ENCODE measurements at regions not wholly inside any gene's neighbourhood (a gene's known extent, or its start where the extent isn't known, plus 50 kb on each side); places are given as distances from the start of the nearest gene placed in this dataset.
"Not testable (repeated sequence)": the region's sequence is repeated elsewhere in the genome, so short reads cannot be mapped to it uniquely, and the experiment has no call there.

DNA sequence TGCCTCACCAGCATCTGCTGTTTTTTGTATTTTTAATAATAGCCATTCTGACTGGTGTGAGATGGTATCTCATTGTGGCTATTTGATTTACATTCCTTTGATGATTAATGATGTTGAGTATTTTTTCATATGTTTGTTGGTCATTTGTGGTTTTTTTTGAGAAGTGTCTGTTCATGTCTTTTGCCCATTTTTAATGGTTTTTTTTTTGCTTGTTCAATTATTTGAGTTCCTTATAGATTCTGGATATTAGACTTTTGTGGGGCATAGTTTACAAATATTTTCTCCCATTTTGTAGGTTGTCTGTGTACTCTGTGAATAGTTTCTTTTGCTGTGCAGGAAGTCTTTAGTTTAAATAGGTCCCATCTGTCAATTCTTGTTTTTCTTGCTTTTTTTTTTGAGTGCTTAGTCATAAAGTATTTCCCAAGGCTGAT, 148.1 kb downstream of the NPR3 start:
- Mint-ChIP-seq H3K4me3 (ENCODE audit: unreplicated experiment) (no peak overlapping the region), H3K27ac (ENCODE audit: unreplicated experiment) (no peak overlapping the region), H3K36me3 (ENCODE audit: unreplicated experiment) (peaks cover 7% of the 10 kb centered on the region), H3K27me3 (ENCODE audit: unreplicated experiment) (peaks cover 3% of the 10 kb centered on the region), H3K9me3 (ENCODE audit: unreplicated experiment) (no peaks in the 10 kb centered on the region), H3K4me1 (ENCODE audit: low read depth, unreplicated experiment) (no peaks in the 10 kb centered on the region)
- TF ChIP-seq CTCF (IDR thresholded peaks at IDR 0.05; ENCODE audit: partially characterized antibody, unreplicated experiment) = no peak
- DNase-seq = no peak

- Mint-ChIP-seq H3K9me3 (ENCODE audit: unreplicated experiment) (no peaks in the 10 kb centered on the region), H3K4me3 (ENCODE audit: unreplicated experiment) (no peak overlapping the region), H3K27ac (ENCODE audit: unreplicated experiment) (no peak overlapping the region), H3K4me1 (ENCODE audit: low read depth, unreplicated experiment) (no peaks in the 10 kb centered on the region), H3K36me3 (ENCODE audit: unreplicated experiment) (no peaks in the 10 kb centered on the region), H3K27me3 (ENCODE audit: unreplicated experiment) (no peaks in the 10 kb centered on the region)
- no peak for TF ChIP-seq CTCF (IDR thresholded peaks at IDR 0.05; ENCODE audit: partially characterized antibody, unreplicated experiment)
- DNase-seq = no peak
Measured at GRCh38 chr5:32865475-32865874, 154.4 kb downstream of the NPR3 start.

GRCh38 chr5:32866138-32866537, 155.0 kb downstream of the NPR3 start:
- H3K36me3 Mint-ChIP-seq (ENCODE audit: unreplicated experiment) = no peaks in the 10 kb centered on the region
- no peak overlapping the region for H3K27ac Mint-ChIP-seq (ENCODE audit: unreplicated experiment)
- H3K4me1 Mint-ChIP-seq (ENCODE audit: low read depth, unreplicated experiment) = no peaks in the 10 kb centered on the region
- DNase-seq = no peak
- H3K4me3 Mint-ChIP-seq (ENCODE audit: unreplicated experiment) = no peak overlapping the region
- no peaks in the 10 kb centered on the region for H3K27me3 Mint-ChIP-seq (ENCODE audit: unreplicated experiment)
- no peak for TF ChIP-seq CTCF (IDR thresholded peaks at IDR 0.05; ENCODE audit: partially characterized antibody, unreplicated experiment)
- no peaks in the 10 kb centered on the region for H3K9me3 Mint-ChIP-seq (ENCODE audit: unreplicated experiment)

DNA sequence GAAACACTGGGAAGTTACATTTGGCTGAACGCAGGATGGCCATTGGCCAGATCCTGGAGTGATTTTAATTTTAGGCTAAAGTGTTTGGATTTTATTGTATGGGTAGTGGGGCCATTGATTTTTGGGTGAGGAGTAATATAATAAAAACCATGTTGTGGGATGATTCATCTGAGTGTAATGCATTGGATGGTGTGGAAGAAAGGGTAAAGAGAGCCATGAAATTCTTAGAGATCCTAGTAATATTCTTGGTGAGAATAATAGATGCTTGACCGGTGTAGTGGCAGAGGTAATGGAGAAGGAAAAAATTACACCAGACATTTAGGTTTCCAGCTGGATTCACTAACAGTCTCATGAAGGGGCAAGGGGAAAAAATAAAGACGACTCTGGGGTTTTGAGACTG, 158.1 kb downstream of the NPR3 start:
- no peak for DNase-seq
- TF ChIP-seq CTCF (IDR thresholded peaks at IDR 0.05; ENCODE audit: partially characterized antibody, unreplicated experiment) = no peak
- Mint-ChIP-seq H3K4me1 (ENCODE audit: low read depth, unreplicated experiment) (no peaks in the 10 kb centered on the region), H3K27ac (ENCODE audit: unreplicated experiment) (no peak overlapping the region), H3K27me3 (ENCODE audit: unreplicated experiment) (no peaks in the 10 kb centered on the region), H3K9me3 (ENCODE audit: unreplicated experiment) (no peaks in the 10 kb centered on the region), H3K36me3 (ENCODE audit: unreplicated experiment) (no peaks in the 10 kb centered on the region), H3K4me3 (ENCODE audit: unreplicated experiment) (no peak overlapping the region)

DNA sequence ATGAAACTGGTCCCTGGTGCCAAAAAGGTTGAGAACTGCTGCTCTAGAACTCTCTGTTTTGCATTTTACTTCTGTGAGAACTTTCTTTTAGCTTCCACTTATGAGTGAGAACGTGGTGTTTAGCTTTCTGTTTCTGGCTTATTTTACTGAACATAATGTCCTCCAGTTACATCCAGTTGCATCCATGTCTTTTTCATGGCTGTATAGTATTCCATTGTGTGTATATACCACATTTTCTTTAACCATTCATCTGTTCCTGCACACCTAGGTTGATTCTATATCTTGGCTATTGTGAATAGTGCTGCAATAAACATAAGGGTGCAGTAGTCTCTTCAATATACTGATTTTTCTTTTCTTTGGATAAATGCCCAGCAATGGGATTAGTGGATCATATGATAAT, 165.7 kb downstream of the NPR3 start:
- Mint-ChIP-seq H3K36me3 (ENCODE audit: unreplicated experiment) (no peaks in the 10 kb centered on the region), H3K4me1 (ENCODE audit: low read depth, unreplicated experiment) (no peaks in the 10 kb centered on the region), H3K9me3 (ENCODE audit: unreplicated experiment) (no peaks in the 10 kb centered on the region), H3K27ac (ENCODE audit: unreplicated experiment) (no peak overlapping the region), H3K27me3 (ENCODE audit: unreplicated experiment) (no peaks in the 10 kb centered on the region), H3K4me3 (ENCODE audit: unreplicated experiment) (no peak overlapping the region)
- DNase-seq = no peak
- TF ChIP-seq CTCF (IDR thresholded peaks at IDR 0.05; ENCODE audit: partially characterized antibody, unreplicated experiment) = no peak

- H3K4me3 Mint-ChIP-seq (ENCODE audit: unreplicated experiment); DNase-seq; H3K27ac Mint-ChIP-seq (ENCODE audit: unreplicated experiment); H3K27me3 Mint-ChIP-seq (ENCODE audit: unreplicated experiment); H3K36me3 Mint-ChIP-seq (ENCODE audit: unreplicated experiment); H3K9me3 Mint-ChIP-seq (ENCODE audit: unreplicated experiment); H3K4me1 Mint-ChIP-seq (ENCODE audit: low read depth, unreplicated experiment): not testable (repeated sequence)
Measured at GRCh38 chr5:32879364-32879763, 168.2 kb downstream of the NPR3 start.
